B cell (primary cell): ENCODE measurements at regions not wholly inside any gene's neighbourhood (a gene's known extent, or its start where the extent isn't known, plus 50 kb on each side); places are given as distances from the start of the nearest gene placed in this dataset.

Experiments
- ATAC-seq: fragments of 200-7000 bp; cut with Tn5 transposase; one replicate; pipeline ENCODE4 v1.10.0; 2021; ENCODE audit warnings: low read depth, mild to moderate bottlenecking, moderate number of reproducible peaks, moderate library complexity
- CTCF ChIA-PET: fragments of 350-600 bp; sonication (Branson Sonifier 250); formaldehyde crosslinking; loops from one replicate; lab custom pipeline; 2021; ENCODE audit warnings: antibody characterized with exemption, inconsistent platforms; lab: Charles Lee
- POLR2A ChIA-PET: fragments of 350-600 bp; sonication (Branson Sonifier 250); formaldehyde crosslinking; loops from one replicate; lab custom pipeline; 2021; ENCODE audit warnings: antibody characterized with exemption; lab: Charles Lee
- DNase-seq: peaks from one replicate; pipeline ENCODE4 v3.0.0; 2013
- H2AFZ ChIP-seq: 2 replicates; pipeline ENCODE4 v1.6.1; 2012; ENCODE audit warnings: mild to moderate bottlenecking, low read depth, low read length; ENCODE audit not compliant: insufficient read depth, poor library complexity, severe bottlenecking
- H3K27ac ChIP-seq, 2 donors: 1 replicate in 1 of 2; 2 replicates in 1 of 2; pipeline ENCODE4 v1.5.1; 2012 to 2013; ENCODE audit warnings: low read length in 2 of 2, mild to moderate bottlenecking in 2 of 2, moderate library complexity in 1 of 2
- H3K27me3 ChIP-seq, 4 experiments: fragments of 200-600 bp in 1 of 4; sonication (generic) in 1 of 4; replicated peaks in 1 of 4; 1 replicate in 2 of 4; 2 replicates in 2 of 4; pipeline versions ENCODE4 v1.6.1 to v1.7.0; 2013 to 2016; ENCODE audit warnings: low read length in 3 of 4, mild to moderate bottlenecking in 2 of 4, mixed read lengths in 1 of 4, moderate library complexity in 1 of 4; ENCODE audit not compliant: insufficient read depth in 4 of 4, control insufficient read depth in 3 of 4; ENCODE audit errors: control extremely low read depth in 1 of 4
- H3K36me3 ChIP-seq, 2 experiments: replicated peaks in 1 of 2; 1 replicate in 1 of 2; 2 replicates in 1 of 2; pipeline versions ENCODE4 v1.6.1 to v1.7.1; 2013; ENCODE audit warnings: low read length in 1 of 2; ENCODE audit not compliant: insufficient read depth in 2 of 2, control insufficient read depth in 1 of 2; ENCODE audit errors: control extremely low read depth in 1 of 2, extremely low read depth in 1 of 2
- H3K4me1 ChIP-seq, 2 donors: fragments of 200-600 bp in 1 of 2; sonication (generic) in 1 of 2; 1 replicate in 1 of 2; 2 replicates in 1 of 2; pipeline versions ENCODE4 v1.5.1 to v1.6.1; 2013 to 2017; ENCODE audit warnings: low read length in 2 of 2; ENCODE audit not compliant: control insufficient read depth in 2 of 2, insufficient read depth in 2 of 2
- H3K4me2 ChIP-seq: replicated peaks from 2 replicates; pipeline ENCODE3; 2012; ENCODE audit warnings: mild to moderate bottlenecking, low read depth, low read length; ENCODE audit not compliant: poor library complexity, severe bottlenecking
- H3K4me3 ChIP-seq, 5 experiments: fragments of 200-600 bp in 1 of 5; sonication (generic) in 1 of 5; 1 replicate in 3 of 5; 2 replicates in 2 of 5; pipeline versions ENCODE4 v1.5.1 to v1.7.0; 2011 to 2016; ENCODE audit warnings: low read length in 4 of 5, mild to moderate bottlenecking in 4 of 5, low read depth in 2 of 5, control low read depth in 1 of 5, moderate library complexity in 1 of 5; ENCODE audit not compliant: insufficient read depth in 1 of 5; ENCODE audit errors: control extremely low read depth in 1 of 5, extremely low read depth in 1 of 5
- H3K79me2 ChIP-seq: fragments of 200-600 bp; sonication (generic); one replicate; pipeline ENCODE4 v1.6.0; 2016; ENCODE audit warnings: low read length; ENCODE audit not compliant: control insufficient read depth, insufficient read depth
- H3K9ac ChIP-seq: fragments of 200-600 bp; sonication (generic); 2 replicates; pipeline ENCODE4 v1.6.1; 2017; ENCODE audit warnings: mild to moderate bottlenecking, low read length, moderate library complexity
- H3K9me3 ChIP-seq, 3 donors: one replicate each; pipeline versions ENCODE4 v1.6.1 to v1.7.1; 2013; ENCODE audit warnings: low read length in 2 of 3; ENCODE audit not compliant: control insufficient read depth in 2 of 3, insufficient read depth in 1 of 3; ENCODE audit errors: control extremely low read depth in 1 of 3
- H4K20me1 ChIP-seq: 2 replicates; pipeline ENCODE4 v1.6.0; 2012; ENCODE audit warnings: mild to moderate bottlenecking, low read length; ENCODE audit not compliant: insufficient read depth, control insufficient read depth, poor library complexity, severe bottlenecking
- H3K27ac Mint-ChIP-seq: one replicate; pipeline ENCODE4 v1.8.0; 2021; ENCODE audit warnings: mixed read lengths
- H3K27me3 Mint-ChIP-seq: one replicate; pipeline ENCODE4 v1.8.0; 2021; ENCODE audit warnings: mixed read lengths
- H3K4me1 Mint-ChIP-seq: one replicate; pipeline ENCODE4 v1.8.0; 2021; ENCODE audit warnings: mixed read lengths
- H3K4me3 Mint-ChIP-seq: one replicate; pipeline ENCODE4 v1.8.0; 2021; ENCODE audit warnings: mixed read lengths
- H3K9me3 Mint-ChIP-seq: one replicate; pipeline ENCODE4 v1.8.0; 2022; ENCODE audit warnings: mixed read lengths; ENCODE audit not compliant: insufficient read depth
- CTCF ChIP-seq: fragments of 200-600 bp; IDR thresholded peaks from one replicate; pipeline ENCODE4 v1.8.0; 2022; ENCODE audit warnings: antibody characterized with exemption, mild to moderate bottlenecking
- EZH2 ChIP-seq: IDR thresholded peaks from 2 replicates; pipeline ENCODE4 v1.6.1; 2012; ENCODE audit warnings: borderline replicate concordance, low read depth, mild to moderate bottlenecking, moderate library complexity, low read length; ENCODE audit not compliant: insufficient read depth, poor library complexity, severe bottlenecking
- WGBS: methylation state at CpG from one replicate; pipeline ENCODE4 v1.1.5; 2013; ENCODE audit warnings: missing lambda C conversion rate; ENCODE audit not compliant: insufficient coverage; 5-methylcytosine and 5-hydroxymethylcytosine counted together
- intact Hi-C: fragments of 100-400 bp; cut with micrococcal nuclease; formaldehyde crosslinking; loops from one replicate; pipeline ENCODE4 v1.10.0; 2022

- Histone ChIP-seq H2AFZ (no peak overlapping the region), H3K4me2 (no peak overlapping the region), H3K4me3 (no peak overlapping the region), H3K9ac (no peak overlapping the region), H3K27me3 (peaks cover 0 to 14% (median 3%) of the 10 kb centered on the region in 4 experiments), H3K27ac (no peak overlapping the region), H3K79me2 (no peaks in the 10 kb centered on the region), H4K20me1 (no peaks in the 10 kb centered on the region), H3K36me3 (no peaks in the 10 kb centered on the region), H3K4me1 (no peaks in the 10 kb centered on the region), H3K9me3 (peaks cover 0 to under 1% (median 0%) of the 10 kb centered on the region in 3 donors)
- no peak for ATAC-seq
- Mint-ChIP-seq H3K27ac (no peak overlapping the region), H3K4me3 (no peak overlapping the region), H3K4me1 (no peaks in the 10 kb centered on the region), H3K27me3 (peaks cover 14% of the 10 kb centered on the region), H3K9me3 (no peaks in the 10 kb centered on the region)
- ChIA-PET CTCF (no interaction called here), POLR2A (no interaction called here)
- 65% methylated on average over 12 of the region's 12 CpGs for WGBS
- TF ChIP-seq EZH2 = no peak
- no peak for TF ChIP-seq CTCF
- intact Hi-C loops = no loop called here
- DNase-seq = no peak
These were observed 85.8 kb upstream of the RTL6 start for GRCh38 chr22:44583854-44584253.

DNA sequence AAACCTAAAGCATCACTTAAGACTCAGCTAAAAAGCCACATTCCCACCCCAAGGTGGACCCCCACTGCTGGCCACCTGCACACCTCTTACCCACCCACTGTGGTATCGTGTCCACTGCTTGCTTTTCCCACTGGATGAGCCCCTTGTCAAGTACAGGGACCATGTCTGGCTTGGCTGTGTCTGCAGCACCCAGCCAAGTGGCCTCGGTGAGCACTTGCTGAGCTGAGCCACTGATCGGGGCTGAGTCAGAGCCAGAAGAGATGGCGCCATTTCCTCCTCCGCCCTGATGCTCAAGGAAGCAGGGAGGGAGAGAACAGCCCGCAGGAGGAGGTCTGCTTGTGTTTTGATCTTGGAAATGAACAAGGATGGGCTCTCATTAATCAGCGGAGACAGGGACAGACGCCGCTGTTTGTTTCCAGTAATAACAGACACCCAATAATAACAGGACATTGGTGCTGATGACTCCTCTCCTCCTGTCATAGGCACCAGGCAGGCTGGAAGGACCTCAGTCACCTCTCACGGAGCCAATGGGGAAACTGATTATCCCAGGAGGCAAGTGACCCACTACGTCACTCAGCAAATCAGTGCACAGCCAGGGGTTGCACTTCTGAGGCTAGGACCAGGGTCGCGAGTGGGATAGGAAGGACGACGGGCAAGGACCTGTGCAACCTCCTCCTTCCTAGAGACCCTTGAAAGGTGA, 85.2 kb upstream of the RTL6 start:
- Histone ChIP-seq H3K27me3 (peaks cover 0 to 14% (median 3%) of the 10 kb centered on the region in 4 experiments), H3K27ac (no peak overlapping the region), H3K4me2 (no peak overlapping the region), H3K79me2 (no peaks in the 10 kb centered on the region), H3K9ac (no peak overlapping the region), H4K20me1 (no peaks in the 10 kb centered on the region), H2AFZ (no peak overlapping the region), H3K9me3 (no peaks in the 10 kb centered on the region), H3K4me3 (no peak overlapping the region), H3K4me1 (no peaks in the 10 kb centered on the region), H3K36me3 (no peaks in the 10 kb centered on the region)
- no peak for TF ChIP-seq EZH2
- no peak for TF ChIP-seq CTCF
- ChIA-PET POLR2A (no interaction called here), CTCF (no interaction called here)
- Mint-ChIP-seq H3K9me3 (no peaks in the 10 kb centered on the region), H3K27ac (no peak overlapping the region), H3K4me1 (no peaks in the 10 kb centered on the region), H3K4me3 (no peak overlapping the region), H3K27me3 (peaks cover 14% of the 10 kb centered on the region)
- ATAC-seq (no peak), DNase-seq (no peak)
- 78% methylated on average over 15 of the region's 15 CpGs for WGBS
- intact Hi-C loops = no loop called here
